H1 (cell line): ENCODE measurements at regions not wholly inside any gene's neighbourhood (a gene's known extent, or its start where the extent isn't known, plus 50 kb on each side); places are given as distances from the start of the nearest gene placed in this dataset.

Experiments
- CTCF ChIA-PET: fragments of 300-600 bp; sonication (Branson Sonifier 250); formaldehyde crosslinking; loops from one replicate; lab custom pipeline; 2021; ENCODE audit not compliant: partially characterized antibody; lab: Charles Lee
- POLR2A ChIA-PET: fragments of 300-600 bp; sonication (Branson Sonifier 250); formaldehyde crosslinking; loops from one replicate; lab custom pipeline; 2021; ENCODE audit warnings: inconsistent platforms; ENCODE audit not compliant: partially characterized antibody; lab: Charles Lee
- DNase-seq, 2 experiments: peaks; one replicate each; pipeline versions ENCODE4 v3.0.0 to v3.0.0-alpha.2; 2010 to 2022; ENCODE audit warnings: low spot score in 2 of 2, low read depth in 1 of 2, mixed read lengths in 1 of 2
- FAIRE-seq: peaks from 2 replicates; lab custom pipeline; 2011; peaks lifted over from hg19 to GRCh38; lab: Jason Lieb, UNC
- H2AFZ ChIP-seq: 2 replicates; pipeline ENCODE4 v1.8.1; 2012; ENCODE audit warnings: low read length, inconsistent platforms
- H2AK5ac ChIP-seq: 2 replicates; pipeline ENCODE4 v1.6.1; 2013; ENCODE audit warnings: low read depth, low read length
- H2BK120ac ChIP-seq: replicated peaks from 2 replicates; pipeline ENCODE3; 2013; ENCODE audit warnings: low read depth, low read length, inconsistent platforms
- H2BK12ac ChIP-seq: 2 replicates; pipeline ENCODE4 v1.6.1; 2013; ENCODE audit warnings: low read depth, low read length
- H2BK15ac ChIP-seq: 2 replicates; pipeline ENCODE4 v1.6.1; 2013; ENCODE audit warnings: low read length
- H2BK20ac ChIP-seq: 2 replicates; pipeline ENCODE4 v1.6.1; 2013; ENCODE audit warnings: low read length
- H2BK5ac ChIP-seq: 2 replicates; pipeline ENCODE4 v1.6.1; 2013; ENCODE audit warnings: low read depth, low read length
- H3K14ac ChIP-seq: 2 replicates; pipeline ENCODE4 v1.6.1; 2013; ENCODE audit warnings: inconsistent platforms; ENCODE audit not compliant: insufficient read length
- H3K18ac ChIP-seq: 2 replicates; pipeline ENCODE4 v1.6.1; 2013; ENCODE audit warnings: low read length; ENCODE audit errors: extremely low read depth
- H3K23ac ChIP-seq: 2 replicates; pipeline ENCODE4 v1.6.1; 2013; ENCODE audit warnings: inconsistent platforms; ENCODE audit not compliant: insufficient read length
- H3K23me2 ChIP-seq: 2 replicates; pipeline ENCODE4 v1.6.1; 2013; ENCODE audit warnings: low read depth, low read length
- H3K27ac ChIP-seq: 2 replicates; pipeline ENCODE4 v1.6.1; 2011; ENCODE audit warnings: low read depth, low read length, inconsistent platforms
- H3K27me3 ChIP-seq, 4 experiments: replicated peaks in 1 of 4; 1 replicate in 1 of 4; 2 replicates in 3 of 4; pipeline versions ENCODE4 v1.6.1 to v1.8.1; 2011 to 2013; ENCODE audit warnings: low read length in 3 of 4, mild to moderate bottlenecking in 3 of 4, inconsistent platforms in 2 of 4, mixed read lengths in 2 of 4, moderate library complexity in 1 of 4; ENCODE audit not compliant: control insufficient read depth in 3 of 4, insufficient read depth in 3 of 4; ENCODE audit errors: extremely low read depth in 1 of 4
- H3K36me3 ChIP-seq, 4 experiments: 2 replicates each; pipeline versions ENCODE4 v1.6.1 to v1.8.1; 2011 to 2013; ENCODE audit warnings: mild to moderate bottlenecking in 4 of 4, low read length in 3 of 4, moderate library complexity in 2 of 4, control low read depth in 1 of 4, inconsistent platforms in 1 of 4; ENCODE audit not compliant: insufficient read depth in 4 of 4, control insufficient read depth in 2 of 4
- H3K4ac ChIP-seq: replicated peaks from 2 replicates; pipeline ENCODE3; 2013; ENCODE audit warnings: low read length, low read depth, mixed read lengths, inconsistent platforms; ENCODE audit not compliant: insufficient read length
- H3K4me1 ChIP-seq, 4 experiments: replicated peaks in 1 of 4; 1 replicate in 1 of 4; 2 replicates in 3 of 4; pipeline versions ENCODE4 v1.6.1 to v1.8.1; 2011 to 2013; ENCODE audit warnings: low read length in 3 of 4, inconsistent platforms in 2 of 4, mixed read lengths in 1 of 4; ENCODE audit not compliant: insufficient read depth in 4 of 4, control insufficient read depth in 3 of 4
- H3K4me2 ChIP-seq, 2 experiments: 2 replicates each; pipeline versions ENCODE4 v1.6.1 to v1.8.1; 2011 to 2013; ENCODE audit warnings: low read depth in 2 of 2, low read length in 2 of 2, control low read depth in 1 of 2, inconsistent platforms in 1 of 2, mild to moderate bottlenecking in 1 of 2; ENCODE audit not compliant: insufficient read depth in 1 of 2
- H3K4me3 ChIP-seq, 4 experiments: fragments of 200-600, 300-600 bp in 1 of 4; sonication (generic), shearing (Covaris generic), sonication (Bioruptor Twin) in 1 of 4; 2 replicates each; pipeline versions ENCODE4 v1.5.1 to v1.8.1; 2011 to 2016; ENCODE audit warnings: low read length in 4 of 4, low read depth in 3 of 4, control low read depth in 2 of 4, inconsistent platforms in 2 of 4, mild to moderate bottlenecking in 2 of 4, mixed read lengths in 1 of 4, moderate library complexity in 1 of 4; ENCODE audit not compliant: insufficient read depth in 2 of 4; ENCODE audit errors: extremely low read depth in 1 of 4
- H3K56ac ChIP-seq: replicated peaks from 2 replicates; pipeline ENCODE3; 2013; ENCODE audit warnings: low read depth, mild to moderate bottlenecking, mixed read lengths, low read length, inconsistent platforms; ENCODE audit not compliant: insufficient read length
- H3K79me1 ChIP-seq: 2 replicates; pipeline ENCODE4 v1.6.1; 2013; ENCODE audit warnings: low read depth, low read length, control low read depth
- H3K79me2 ChIP-seq, 2 experiments: 2 replicates each; pipeline versions ENCODE4 v1.6.1 to v1.8.1; 2012 to 2013; ENCODE audit warnings: low read length in 2 of 2, mild to moderate bottlenecking in 2 of 2, inconsistent platforms in 1 of 2; ENCODE audit not compliant: insufficient read depth in 2 of 2, control insufficient read depth in 1 of 2
- H3K9ac ChIP-seq, 4 experiments: replicated peaks in 1 of 4; 1 replicate in 1 of 4; 2 replicates in 3 of 4; pipeline versions ENCODE4 v1.6.1 to v1.8.1; 2011 to 2013; ENCODE audit warnings: low read depth in 3 of 4, low read length in 3 of 4, control low read depth in 2 of 4, mild to moderate bottlenecking in 2 of 4, moderate library complexity in 2 of 4, inconsistent platforms in 1 of 4; ENCODE audit errors: extremely low read depth in 1 of 4
- H3K9me3 ChIP-seq, 2 experiments: 2 replicates each; pipeline versions ENCODE4 v1.6.1 to v1.8.1; 2012 to 2013; ENCODE audit warnings: mild to moderate bottlenecking in 2 of 2, moderate library complexity in 2 of 2, control low read depth in 1 of 2, inconsistent platforms in 1 of 2, low read depth in 1 of 2, low read length in 1 of 2, mixed read lengths in 1 of 2; ENCODE audit not compliant: insufficient read depth in 2 of 2
- H4K20me1 ChIP-seq, 2 experiments: replicated peaks in 1 of 2; 2 replicates each; pipeline versions ENCODE3 to v1.8.1; 2011 to 2013; ENCODE audit warnings: inconsistent platforms in 2 of 2, low read length in 2 of 2, mild to moderate bottlenecking in 1 of 2; ENCODE audit not compliant: insufficient read depth in 2 of 2, control insufficient read depth in 1 of 2
- H4K5ac ChIP-seq: 2 replicates; pipeline ENCODE4 v1.6.1; 2013; ENCODE audit warnings: low read length, low read depth, mixed read lengths, inconsistent platforms; ENCODE audit not compliant: insufficient read length
- H4K8ac ChIP-seq: 2 replicates; pipeline ENCODE4 v1.8.0; 2013; ENCODE audit warnings: mild to moderate bottlenecking, moderate library complexity, low read length, inconsistent platforms; ENCODE audit not compliant: insufficient read depth; ENCODE audit errors: extremely low read depth
- H4K91ac ChIP-seq: replicated peaks from 2 replicates; pipeline ENCODE3; 2013; ENCODE audit warnings: low read length, mixed read lengths, inconsistent platforms; ENCODE audit not compliant: insufficient read length
- ASH2L ChIP-seq: fragments of 200-600, 300-600 bp; sonication (generic); IDR thresholded peaks from one replicate; pipeline ENCODE4 v1.7.1; 2017; ENCODE audit warnings: low read length
- BCL11A ChIP-seq, 2 experiments: IDR thresholded peaks; one replicate each; pipeline ENCODE4 v1.6.1; 2011; ENCODE audit warnings: low read depth in 2 of 2, low read length in 2 of 2, mild to moderate bottlenecking in 2 of 2
- BRCA1 ChIP-seq: IDR thresholded peaks from 2 replicates; pipeline ENCODE4 v1.6.1; 2012; ENCODE audit warnings: low read depth, low read length, improper control_type of control experiment
- CBX5 ChIP-seq: fragments of 300-800, 300-1000 bp; sonication (generic); IDR thresholded peaks from 2 replicates; pipeline ENCODE4 v1.7.1; 2016; ENCODE audit warnings: antibody characterized with exemption, low read length, low read depth
- CBX8 ChIP-seq: fragments of 300-800, 300-1000 bp; sonication (generic); IDR thresholded peaks from 2 replicates; pipeline ENCODE4 v1.7.1; 2016; ENCODE audit warnings: low read depth, low read length, borderline replicate concordance
- CTBP2 ChIP-seq: IDR thresholded peaks from 2 replicates; pipeline ENCODE4 v1.7.0; 2011; ENCODE audit warnings: borderline replicate concordance, mild to moderate bottlenecking, moderate library complexity, mixed read lengths, low read length; ENCODE audit not compliant: insufficient read depth, insufficient read length
- NRF1 ChIP-seq: IDR thresholded peaks from 2 replicates; pipeline ENCODE4 v1.6.1; 2011; ENCODE audit warnings: mild to moderate bottlenecking, low read depth, low read length, improper control_type of control experiment
- SP1 ChIP-seq: IDR thresholded peaks from 2 replicates; pipeline ENCODE4 v1.6.1; 2011; ENCODE audit warnings: low read depth, low read length
- TBP ChIP-seq: IDR thresholded peaks from 2 replicates; pipeline ENCODE4 v1.6.1; 2011; ENCODE audit warnings: low read depth, low read length, improper control_type of control experiment
- TEAD4 ChIP-seq: IDR thresholded peaks from 2 replicates; pipeline ENCODE4 v1.6.1; 2012; ENCODE audit warnings: low read depth, low read length, inconsistent platforms, mixed read lengths
- WGBS, 2 experiments: shearing (Covaris generic) in 1 of 2; methylation state at CpG; one replicate each; pipeline versions ENCODE4 v1.1.6 to v1.1.7; 2013 to 2015; ENCODE audit warnings: low lambda C conversion rate in 2 of 2, mixed read lengths in 2 of 2, inconsistent platforms in 1 of 2, low coverage in 1 of 2, missing lambda C conversion rate in 1 of 2; ENCODE audit not compliant: insufficient replicate concordance in 2 of 2, insufficient coverage in 1 of 2, insufficient read length in 1 of 2; ENCODE audit errors: extremely low coverage in 1 of 2, missing lambda C conversion rate in 1 of 2; 5-methylcytosine and 5-hydroxymethylcytosine counted together
- TF ChIP-seq, protein P1 (sequence below): IDR thresholded peaks from 2 replicates; pipeline ENCODE4 v1.6.1; 2011; ENCODE audit warnings: low read depth, mild to moderate bottlenecking, low read length; ENCODE audit not compliant: insufficient read depth

DNA sequence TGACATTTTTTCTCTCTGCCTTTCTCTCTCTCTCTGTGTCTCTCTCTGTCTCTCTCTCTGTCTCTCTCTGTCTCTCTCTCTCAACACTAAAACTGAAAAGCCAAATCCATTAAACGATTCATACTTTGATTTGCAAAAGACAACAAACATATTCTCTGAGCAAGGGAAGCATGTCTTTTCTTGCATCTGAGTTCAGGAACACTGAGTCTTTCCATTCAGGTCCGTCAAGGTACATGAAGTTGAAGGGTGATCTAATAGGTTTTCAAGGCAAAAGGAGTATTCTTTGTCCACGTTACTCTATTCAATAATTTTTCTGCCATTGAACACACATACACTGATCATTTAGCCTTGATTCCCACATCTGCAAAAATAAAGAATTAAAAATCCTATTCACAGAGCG, 900.9 kb downstream of the BCL11B start:
- no peak overlapping the region for H4K8ac ChIP-seq
- no peak overlapping the region for H3K56ac ChIP-seq
- TF ChIP-seq CBX8 (no peak), TBP (no peak), CBX5 (no peak), TEAD4 (no peak), NRF1 (no peak), CTBP2 (no peak), SP1 (no peak), BCL11A (IDR thresholded peaks at IDR 0.05; ENCODE audit: low read depth in 2 of 2, low read length in 2 of 2) (no peak), BRCA1 (no peak), ASH2L (no peak)
- TF ChIP-seq, protein P1, sequence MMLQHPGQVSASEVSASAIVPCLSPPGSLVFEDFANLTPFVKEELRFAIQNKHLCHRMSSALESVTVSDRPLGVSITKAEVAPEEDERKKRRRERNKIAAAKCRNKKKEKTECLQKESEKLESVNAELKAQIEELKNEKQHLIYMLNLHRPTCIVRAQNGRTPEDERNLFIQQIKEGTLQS: no peak
- no peak overlapping the region for H3K4me2 ChIP-seq
- no peak overlapping the region for H3K14ac ChIP-seq
- 90% methylated on average over 4 of the region's 4 CpGs; no CpG with 5 or more reads in 1 of the 2 experiments for WGBS, 2 experiments
- no peak overlapping the region for H2BK20ac ChIP-seq
- DNase-seq (no peak), FAIRE-seq (no peak)
- no peaks in the 10 kb centered on the region for H3K23me2 ChIP-seq
- POLR2A ChIA-PET: no interaction called here
- H3K4me3 ChIP-seq: no peak overlapping the region
- H2BK5ac ChIP-seq: no peak overlapping the region
- no peak overlapping the region for H3K23ac ChIP-seq
- no peak overlapping the region for H4K91ac ChIP-seq
- H4K5ac ChIP-seq: no peak overlapping the region
- no peak overlapping the region for H3K18ac ChIP-seq
- H3K27ac ChIP-seq: no peak overlapping the region
- no peak overlapping the region for H3K9ac ChIP-seq
- no peak overlapping the region for H2BK15ac ChIP-seq
- H2AK5ac ChIP-seq: no peak overlapping the region
- no peaks in the 10 kb centered on the region for H4K20me1 ChIP-seq
- H3K79me1 ChIP-seq: no peaks in the 10 kb centered on the region
- no peak overlapping the region for H2BK120ac ChIP-seq
- no peaks in the 10 kb centered on the region for H3K4me1 ChIP-seq
- H3K79me2 ChIP-seq: no peaks in the 10 kb centered on the region
- CTCF ChIA-PET: no interaction called here
- no peak overlapping the region for H2AFZ ChIP-seq
- no peaks in the 10 kb centered on the region for H3K36me3 ChIP-seq
- H3K27me3 ChIP-seq: no peaks in the 10 kb centered on the region
- no peak overlapping the region for H3K4ac ChIP-seq
- H3K9me3 ChIP-seq: peaks cover 0 to 5% of the 10 kb centered on the region in 2 experiments; a peak in 2 of 4 replicates
- no peak overlapping the region for H2BK12ac ChIP-seq
